IgD-negative memory B cell (primary cell): ENCODE measurements at regions not wholly inside any gene's neighbourhood (a gene's known extent, or its start where the extent isn't known, plus 50 kb on each side); places are given as distances from the start of the nearest gene placed in this dataset.

ENCODE experiments used
- H3K27ac Mint-ChIP-seq, 3 donors: one replicate each; pipeline ENCODE4 v1.8.0; 2020 to 2022; ENCODE audit warnings: mild to moderate bottlenecking in 3 of 3, mixed read lengths in 3 of 3, moderate library complexity in 1 of 3
- H3K27me3 Mint-ChIP-seq: one replicate; pipeline ENCODE4 v1.8.0; 2021; ENCODE audit warnings: mixed read lengths
- H3K36me3 Mint-ChIP-seq: one replicate; pipeline ENCODE4 v1.8.0; 2020; ENCODE audit warnings: mild to moderate bottlenecking, mixed read lengths
- H3K4me1 Mint-ChIP-seq, 3 donors: one replicate each; pipeline ENCODE4 v1.8.0; 2020 to 2022; ENCODE audit warnings: mixed read lengths in 3 of 3, mild to moderate bottlenecking in 1 of 3
- H3K4me3 Mint-ChIP-seq, 4 donors: one replicate each; pipeline ENCODE4 v1.8.0; 2020 to 2022; ENCODE audit warnings: mild to moderate bottlenecking in 4 of 4, mixed read lengths in 4 of 4, moderate library complexity in 3 of 4
- H3K9me3 Mint-ChIP-seq, 3 donors: one replicate each; pipeline ENCODE4 v1.8.0; 2020 to 2021; ENCODE audit warnings: mixed read lengths in 3 of 3, mild to moderate bottlenecking in 1 of 3

- H3K4me3 Mint-ChIP-seq, result no peak overlapping the region
- H3K36me3 Mint-ChIP-seq, result peaks cover 8% of the 10 kb centered on the region
- H3K27me3 Mint-ChIP-seq, result no peaks in the 10 kb centered on the region
- H3K27ac Mint-ChIP-seq, result no peak overlapping the region
- peaks cover 9 to 17% (median 14%) of the 10 kb centered on the region in 3 donors for H3K4me1 Mint-ChIP-seq
- peaks cover 2 to 3% (median 3%) of the 10 kb centered on the region in 3 donors for H3K9me3 Mint-ChIP-seq
These were observed 65.9 kb upstream of the STT3B start for GRCh38 chr3:31466866-31467265.

DNA sequence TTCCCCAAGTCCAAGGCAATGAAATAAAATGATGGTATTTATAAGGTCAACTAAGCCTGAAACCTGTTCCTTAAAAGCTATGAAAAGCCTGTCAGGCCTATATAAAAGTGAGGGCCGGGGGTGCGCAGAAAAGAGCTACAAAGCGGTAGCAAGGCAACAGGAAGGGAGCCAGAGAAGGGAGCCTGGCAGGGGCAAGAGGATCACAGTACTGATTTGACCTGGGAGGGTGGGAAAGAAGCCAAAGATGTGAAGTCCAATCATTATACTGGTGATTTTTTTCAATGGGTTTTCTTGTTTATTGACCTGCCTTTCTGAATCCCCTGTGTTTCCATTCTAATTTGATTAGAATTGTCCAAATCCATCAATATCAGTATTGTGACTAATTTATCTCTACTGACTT, 64.3 kb upstream of the STT3B start:
- Mint-ChIP-seq H3K36me3 (peaks cover 12% of the 10 kb centered on the region), H3K4me1 (peaks cover 0 to 5% (median 3%) of the 10 kb centered on the region in 3 donors), H3K9me3 (peaks cover 2 to 3% (median 3%) of the 10 kb centered on the region in 3 donors), H3K27ac (no peak overlapping the region), H3K27me3 (no peaks in the 10 kb centered on the region), H3K4me3 (no peak overlapping the region)

DNA sequence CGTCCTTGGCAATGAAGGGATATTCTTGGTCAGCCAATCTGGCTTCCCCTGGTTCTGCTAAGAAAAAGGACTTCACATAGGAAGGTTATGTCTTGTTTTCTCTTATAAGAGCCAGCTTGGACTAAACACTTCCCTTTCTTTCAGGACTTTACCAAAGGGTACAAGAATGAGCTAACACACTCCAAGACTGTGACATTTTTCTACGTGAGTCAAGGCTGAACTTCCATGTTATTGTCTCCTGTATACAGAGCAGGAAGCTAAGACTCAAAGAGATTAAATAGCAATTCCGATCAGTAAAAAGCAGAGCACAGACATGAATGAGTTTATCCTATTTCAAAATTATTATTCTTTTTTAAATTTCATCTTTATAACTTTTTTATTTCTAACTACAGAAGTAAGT, 63.3 kb upstream of the STT3B start:
- Mint-ChIP-seq H3K9me3 (peaks cover 2 to 3% (median 3%) of the 10 kb centered on the region in 3 donors), H3K27me3 (no peaks in the 10 kb centered on the region), H3K36me3 (peaks cover 12% of the 10 kb centered on the region), H3K4me3 (no peak overlapping the region), H3K4me1 (peaks cover 0 to 4% (median 3%) of the 10 kb centered on the region in 3 donors), H3K27ac (no peak overlapping the region)

- H3K4me3 Mint-ChIP-seq, result no peak overlapping the region
- H3K27ac Mint-ChIP-seq, result no peak overlapping the region
- peaks cover 1% of the 10 kb centered on the region for H3K27me3 Mint-ChIP-seq
- H3K4me1 Mint-ChIP-seq, result peaks cover 3 to 7% (median 3%) of the 10 kb centered on the region in 3 donors
- peaks cover 2 to 6% (median 3%) of the 10 kb centered on the region in 3 donors for H3K9me3 Mint-ChIP-seq
- H3K36me3 Mint-ChIP-seq, result peaks cover 12% of the 10 kb centered on the region
These were observed 60.0 kb upstream of the STT3B start for GRCh38 chr3:31472479-31473390.

- Mint-ChIP-seq H3K4me1 (peaks cover 4 to 7% (median 7%) of the 10 kb centered on the region in 3 donors), H3K4me3 (no peak overlapping the region), H3K27ac (no peak overlapping the region), H3K27me3 (peaks cover 1% of the 10 kb centered on the region), H3K36me3 (peaks cover 8% of the 10 kb centered on the region), H3K9me3 (peaks cover 0 to 7% (median 6%) of the 10 kb centered on the region in 3 donors)
These were observed 56.5 kb upstream of the STT3B start for GRCh38 chr3:31476209-31476608.

DNA sequence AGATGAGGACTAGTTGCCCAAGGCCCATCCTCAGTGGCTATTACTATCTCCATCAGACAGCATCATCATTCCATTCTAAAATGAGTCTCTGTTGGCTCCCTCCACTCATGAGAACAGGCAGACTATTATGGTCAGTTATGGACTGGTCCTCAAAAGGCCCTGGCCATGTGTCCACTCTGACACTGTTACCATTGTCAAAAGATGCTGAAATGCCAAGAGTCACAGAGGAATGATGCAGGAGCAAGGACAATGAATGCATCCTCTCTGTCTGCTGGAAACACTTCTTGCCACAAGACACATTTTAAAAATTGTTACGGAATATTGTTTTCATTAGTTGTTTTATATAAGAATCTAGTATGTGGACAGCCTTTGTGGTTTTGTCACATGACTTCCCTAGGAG, 53.3 kb upstream of the STT3B start:
- Mint-ChIP-seq H3K36me3 (peaks cover 1% of the 10 kb centered on the region), H3K4me1 (peaks cover 2 to 7% (median 3%) of the 10 kb centered on the region in 3 donors), H3K4me3 (no peak overlapping the region), H3K9me3 (peaks cover 0 to 7% (median 4%) of the 10 kb centered on the region in 3 donors), H3K27ac (no peak overlapping the region), H3K27me3 (peaks cover 1% of the 10 kb centered on the region)

DNA sequence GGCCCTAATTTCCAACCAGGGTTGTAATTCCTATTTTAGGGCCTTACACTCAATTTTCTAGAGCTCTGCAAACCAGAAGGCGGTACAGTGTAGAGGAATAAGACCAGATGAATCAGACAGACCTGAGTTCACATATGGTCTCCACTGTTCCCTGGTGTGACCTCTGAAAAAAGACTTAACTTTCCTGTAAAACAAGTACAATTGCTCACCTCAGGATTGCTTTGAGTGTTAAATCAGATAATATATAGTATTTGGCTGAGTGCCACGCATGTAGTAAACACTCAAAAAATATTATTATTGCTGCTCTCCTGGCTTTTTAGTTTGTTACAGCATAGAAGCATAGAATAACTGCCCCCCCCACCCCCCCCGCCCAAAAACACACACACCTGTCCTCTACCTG, 51.0 kb upstream of the STT3B start:
- H3K4me3 Mint-ChIP-seq, result no peak overlapping the region
- peaks cover 1% of the 10 kb centered on the region for H3K36me3 Mint-ChIP-seq
- H3K4me1 Mint-ChIP-seq, result peaks cover 2 to 7% (median 3%) of the 10 kb centered on the region in 3 donors
- H3K9me3 Mint-ChIP-seq, result peaks cover 0 to 7% (median 4%) of the 10 kb centered on the region in 3 donors
- no peak overlapping the region for H3K27ac Mint-ChIP-seq
- H3K27me3 Mint-ChIP-seq, result peaks cover 1% of the 10 kb centered on the region

DNA sequence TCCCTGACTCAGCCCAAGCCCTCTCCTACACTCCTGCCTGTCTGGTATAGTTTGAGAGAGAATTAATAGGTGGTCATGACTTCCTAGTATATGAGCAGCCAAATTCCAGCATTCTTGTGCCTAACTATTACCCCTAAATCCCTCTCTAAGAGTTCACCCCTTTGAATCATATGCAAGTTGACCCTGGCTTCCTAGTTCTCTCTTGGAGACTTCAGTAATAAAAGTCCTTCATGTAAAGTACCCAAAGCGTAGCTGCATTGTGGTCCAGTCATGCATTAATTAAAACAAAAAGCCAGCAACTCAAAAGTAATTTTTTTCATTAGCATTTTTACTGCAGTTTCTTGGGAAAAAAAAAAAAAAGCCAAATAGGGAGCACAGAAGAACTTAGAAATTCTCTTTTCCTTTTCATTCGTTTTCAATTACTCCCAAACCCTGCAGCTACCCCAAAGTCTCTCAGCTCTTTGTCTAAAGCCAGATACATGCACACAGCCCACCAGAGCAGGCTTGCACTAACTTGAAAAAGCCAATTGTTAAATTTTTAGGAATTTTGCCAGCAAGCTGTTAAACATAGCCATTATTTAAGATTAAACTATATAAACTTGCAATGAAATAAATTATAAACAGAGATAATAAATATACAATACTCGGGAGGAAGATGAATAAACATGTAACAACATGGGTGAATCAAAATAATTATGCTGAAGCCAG, 50.1 kb upstream of the STT3B start:
- peaks cover 0 to 7% (median under 1%) of the 10 kb centered on the region in 3 donors for H3K9me3 Mint-ChIP-seq
- peaks cover 1% of the 10 kb centered on the region for H3K36me3 Mint-ChIP-seq
- H3K4me3 Mint-ChIP-seq, result no peak overlapping the region
- H3K27ac Mint-ChIP-seq, result no peak overlapping the region
- no peaks in the 10 kb centered on the region for H3K27me3 Mint-ChIP-seq
- peaks cover 0 to 5% (median under 1%) of the 10 kb centered on the region in 3 donors for H3K4me1 Mint-ChIP-seq
